ENCODE measurements at regions not wholly inside any gene's neighbourhood (a gene's known extent, or its start where the extent isn't known, plus 50 kb on each side); places are given as distances from the start of the nearest gene placed in this dataset.
A peak's percentile ranks its signal among the peaks of the same experiment; 100 is the strongest.

- FAIRE-seq: no peak
- H3K27me3 ChIP-seq: no peaks in the 10 kb centered on the region
- no peak for TF ChIP-seq CTCF (IDR thresholded peaks at IDR 0.05)
- WGBS, 2 donors: 77 to 85% methylated on average over 4 of the region's 4 CpGs
- no peak for DNase-seq
- H3K4me1 ChIP-seq: no peaks in the 10 kb centered on the region
- H3K4me3 ChIP-seq: no peak overlapping the region
- H3K9me3 ChIP-seq: no peaks in the 10 kb centered on the region
- no peaks in the 10 kb centered on the region for H3K36me3 ChIP-seq
- intact Hi-C loops (cut with DNase I): no loop called here
- no peak for ATAC-seq
- H3K27ac ChIP-seq: no peak overlapping the region
Measured at GRCh38 chr13:89361909-89362308, 1690.7 kb downstream of the SLITRK5 start.

DNA sequence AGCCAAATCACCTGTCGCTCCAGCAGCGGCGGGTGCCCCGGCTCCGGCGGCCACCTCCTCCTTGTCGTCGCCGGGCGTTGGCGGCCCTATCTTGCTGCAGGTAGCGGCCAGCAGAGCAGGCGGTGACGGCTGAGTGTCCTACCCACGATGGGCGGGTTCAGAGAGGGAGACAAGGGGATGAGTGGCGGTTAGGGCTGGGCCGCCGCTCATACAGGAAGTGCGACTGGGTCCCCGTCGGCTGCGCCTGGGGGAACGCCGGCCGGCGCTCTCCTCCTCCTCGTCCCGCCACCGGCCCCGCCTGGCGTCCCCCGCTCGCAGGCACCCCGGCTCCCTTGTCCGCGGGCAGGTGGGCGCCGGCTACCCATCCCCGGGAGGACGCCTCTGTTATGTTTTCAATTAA, 1692.0 kb downstream of the SLITRK5 start:
- WGBS, 2 donors: 86 to 91% methylated on average over 38 to 41 of the region's 41 CpGs
- no peak for ATAC-seq
- intact Hi-C loops (cut with DNase I): no loop called here
- FAIRE-seq: no peak
- H3K4me1 ChIP-seq: no peaks in the 10 kb centered on the region
- TF ChIP-seq CTCF (IDR thresholded peaks at IDR 0.05): no peak
- no peak overlapping the region for H3K4me3 ChIP-seq
- DNase-seq: peak in 3 of 6 donors; percentile 18 to 55 (median 54)
- H3K27me3 ChIP-seq: no peaks in the 10 kb centered on the region
- H3K9me3 ChIP-seq: no peaks in the 10 kb centered on the region
- H3K36me3 ChIP-seq: no peaks in the 10 kb centered on the region
- no peak overlapping the region for H3K27ac ChIP-seq

GRCh38 chr13:89372193-89372592, 1701.0 kb downstream of the SLITRK5 start:
- H3K4me3 ChIP-seq: no peak overlapping the region
- TF ChIP-seq CTCF (IDR thresholded peaks at IDR 0.05): no peak
- WGBS, 2 donors: 57 to 69% methylated on average over 3 of the region's 3 CpGs

GRCh38 chr13:89375839-89376238, 1704.7 kb downstream of the SLITRK5 start:
- ATAC-seq (peak in 3 of 4 donors; percentile 30 to 72 (median 56)), DNase-seq (no peak), FAIRE-seq (no peak)
- Histone ChIP-seq H3K4me3 (no peak overlapping the region), H3K27me3 (no peaks in the 10 kb centered on the region), H3K4me1 (peaks cover 0 to 9% (median 4%) of the 10 kb centered on the region in 3 donors), H3K36me3 (no peaks in the 10 kb centered on the region), H3K27ac (no peak overlapping the region), H3K9me3 (no peaks in the 10 kb centered on the region)
- intact Hi-C loops (cut with DNase I): no loop called here
- TF ChIP-seq CTCF (IDR thresholded peaks at IDR 0.05): no peak
- WGBS, 2 donors: 8 to 17% methylated on average over 2 of the region's 2 CpGs

More at GRCh38 chr13:89372193-89372592, 1701.0 kb downstream of the SLITRK5 start:
- peaks cover 0 to 9% (median 4%) of the 10 kb centered on the region in 3 donors for H3K4me1 ChIP-seq
- FAIRE-seq (no peak), ATAC-seq (no peak), DNase-seq (no peak)
- intact Hi-C loops (cut with DNase I): no loop called here
- H3K9me3 ChIP-seq: peaks cover 0 to 2% (median 0%) of the 10 kb centered on the region in 4 donors
- H3K27ac ChIP-seq: no peak overlapping the region
- H3K36me3 ChIP-seq: no peaks in the 10 kb centered on the region
- H3K27me3 ChIP-seq: no peaks in the 10 kb centered on the region

DNA sequence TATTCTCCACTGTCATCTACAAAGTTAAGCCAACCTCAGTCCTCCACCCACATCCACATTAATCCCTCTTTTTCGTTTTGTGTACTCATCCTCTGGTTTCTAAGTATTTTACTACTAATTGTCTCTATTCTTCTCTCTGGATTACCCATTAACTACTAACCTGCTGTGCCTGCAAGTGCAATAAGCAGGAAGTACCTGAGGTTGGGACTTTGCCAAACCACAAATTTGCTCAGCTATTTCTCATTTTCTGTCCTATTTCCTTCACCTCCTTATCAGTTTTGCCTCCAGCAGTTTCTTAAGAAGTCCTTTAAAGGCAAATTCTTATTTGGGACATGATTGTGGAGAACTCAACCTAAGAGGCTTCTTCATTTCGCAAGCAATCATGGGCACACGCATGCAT, 1708.9 kb downstream of the SLITRK5 start:
- Histone ChIP-seq H3K4me1 (peaks cover 0 to 9% (median 4%) of the 10 kb centered on the region in 3 donors), H3K9me3 (no peaks in the 10 kb centered on the region), H3K36me3 (no peaks in the 10 kb centered on the region), H3K4me3 (no peak overlapping the region), H3K27ac (no peak overlapping the region), H3K27me3 (no peaks in the 10 kb centered on the region)
- DNase-seq (peak in 1 of 6 donors; percentile 16), ATAC-seq (peak; percentile 31 to 59 (median 46)), FAIRE-seq (no peak)
- TF ChIP-seq CTCF (IDR thresholded peaks at IDR 0.05): no peak
- intact Hi-C loops (cut with DNase I): no loop called here
- WGBS, 2 donors: 63 to 65% methylated on average over 3 of the region's 3 CpGs
